ENCODE measurements at regions not wholly inside any gene's neighbourhood (a gene's known extent, or its start where the extent isn't known, plus 50 kb on each side); places are given as distances from the start of the nearest gene placed in this dataset.

DNA sequence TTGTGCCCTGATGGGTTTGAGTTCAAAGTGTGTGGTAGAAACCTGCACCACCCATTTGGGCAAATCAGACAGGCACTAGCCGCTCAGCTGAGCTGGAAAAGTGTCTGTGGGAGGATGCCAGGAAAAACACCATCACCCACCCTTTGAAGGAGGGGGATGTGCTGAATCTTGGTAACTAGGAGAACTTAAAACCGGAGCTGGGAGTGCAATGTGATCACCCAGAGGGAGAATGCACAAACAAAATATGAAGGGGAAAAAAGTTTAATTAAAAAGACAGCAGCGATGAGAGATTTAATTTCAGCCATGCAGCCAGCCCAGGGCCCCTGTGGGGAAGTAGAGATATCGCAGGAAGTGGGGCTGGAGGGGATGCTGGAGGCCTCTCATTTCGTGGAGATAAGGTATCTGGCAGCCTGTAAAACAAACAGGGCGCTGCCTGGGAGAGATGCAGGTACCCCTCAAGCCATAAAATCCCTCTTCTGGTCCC lies 86.8 kb upstream of the BCAR3 start:
- no peak for TF ChIP-seq POLR2A (IDR thresholded peaks at IDR 0.05)
- TF ChIP-seq, protein P1, sequence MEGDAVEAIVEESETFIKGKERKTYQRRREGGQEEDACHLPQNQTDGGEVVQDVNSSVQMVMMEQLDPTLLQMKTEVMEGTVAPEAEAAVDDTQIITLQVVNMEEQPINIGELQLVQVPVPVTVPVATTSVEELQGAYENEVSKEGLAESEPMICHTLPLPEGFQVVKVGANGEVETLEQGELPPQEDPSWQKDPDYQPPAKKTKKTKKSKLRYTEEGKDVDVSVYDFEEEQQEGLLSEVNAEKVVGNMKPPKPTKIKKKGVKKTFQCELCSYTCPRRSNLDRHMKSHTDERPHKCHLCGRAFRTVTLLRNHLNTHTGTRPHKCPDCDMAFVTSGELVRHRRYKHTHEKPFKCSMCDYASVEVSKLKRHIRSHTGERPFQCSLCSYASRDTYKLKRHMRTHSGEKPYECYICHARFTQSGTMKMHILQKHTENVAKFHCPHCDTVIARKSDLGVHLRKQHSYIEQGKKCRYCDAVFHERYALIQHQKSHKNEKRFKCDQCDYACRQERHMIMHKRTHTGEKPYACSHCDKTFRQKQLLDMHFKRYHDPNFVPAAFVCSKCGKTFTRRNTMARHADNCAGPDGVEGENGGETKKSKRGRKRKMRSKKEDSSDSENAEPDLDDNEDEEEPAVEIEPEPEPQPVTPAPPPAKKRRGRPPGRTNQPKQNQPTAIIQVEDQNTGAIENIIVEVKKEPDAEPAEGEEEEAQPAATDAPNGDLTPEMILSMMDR (IDR thresholded peaks at IDR 0.05) = no peak
- no peak for TF ChIP-seq POLR2AphosphoS5 (IDR thresholded peaks at IDR 0.05)
